Liver (tissue), 8 donors: ENCODE measurements at regions not wholly inside any gene's neighbourhood (a gene's known extent, or its start where the extent isn't known, plus 50 kb on each side); places are given as distances from the start of the nearest gene placed in this dataset.

ENCODE experiments used
- DNase-seq: peaks from one replicate; pipeline ENCODE4 v3.0.0-alpha.2; 2017; ENCODE audit warnings: low spot score
- H3K27ac ChIP-seq, 2 donors: one replicate each; pipeline ENCODE4 v1.7.0; 2013; ENCODE audit warnings: inconsistent platforms in 2 of 2, low read length in 2 of 2, control low read depth in 1 of 2, low read depth in 1 of 2, mild to moderate bottlenecking in 1 of 2
- H3K27me3 ChIP-seq, 4 donors: one replicate each; pipeline versions ENCODE4 v1.6.1 to v1.7.0; 2013; ENCODE audit warnings: low read length in 3 of 4, inconsistent platforms in 1 of 4, mild to moderate bottlenecking in 1 of 4, moderate library complexity in 1 of 4; ENCODE audit not compliant: control insufficient read depth in 4 of 4, insufficient read depth in 4 of 4
- H3K36me3 ChIP-seq, 4 donors: one replicate each; pipeline versions ENCODE4 v1.6.1 to v1.7.0; 2013; ENCODE audit warnings: low read length in 3 of 4, mild to moderate bottlenecking in 3 of 4, low read depth in 1 of 4, moderate library complexity in 1 of 4; ENCODE audit not compliant: control insufficient read depth in 4 of 4, insufficient read depth in 3 of 4
- H3K4me1 ChIP-seq, 4 donors: one replicate each; pipeline versions ENCODE4 v1.6.1 to v1.7.0; 2013; ENCODE audit warnings: low read length in 3 of 4, mild to moderate bottlenecking in 3 of 4, moderate library complexity in 1 of 4; ENCODE audit not compliant: control insufficient read depth in 4 of 4, insufficient read depth in 4 of 4
- H3K4me3 ChIP-seq, 3 donors: one replicate each; pipeline versions ENCODE4 v1.6.1 to v1.7.0; 2013; ENCODE audit warnings: low read length in 3 of 3, control low read depth in 1 of 3, low read depth in 1 of 3, mild to moderate bottlenecking in 1 of 3
- H3K9ac ChIP-seq, 2 donors: one replicate each; pipeline ENCODE4 v1.7.0; 2013; ENCODE audit warnings: low read length in 2 of 2, mild to moderate bottlenecking in 2 of 2, moderate library complexity in 2 of 2, control low read depth in 1 of 2, low read depth in 1 of 2
- H3K9me3 ChIP-seq, 4 donors: one replicate each; pipeline versions ENCODE4 v1.6.1 to v1.7.0; 2013; ENCODE audit warnings: low read length in 3 of 4; ENCODE audit not compliant: control insufficient read depth in 4 of 4
- EGR1 ChIP-seq, 2 donors: IDR thresholded peaks; 2 replicates each; pipeline ENCODE4 v1.6.1; 2016 to 2018; ENCODE audit warnings: antibody characterized with exemption in 2 of 2, low read depth in 2 of 2
- FOXA1 ChIP-seq: IDR thresholded peaks from 2 replicates; pipeline ENCODE4 v1.6.1; 2016; ENCODE audit warnings: antibody characterized with exemption
- GABPA ChIP-seq, 2 donors: IDR thresholded peaks in 1 of 2; conservative IDR thresholded peaks in 1 of 2; 2 replicates each; pipeline ENCODE4 v1.6.1; 2016; ENCODE audit warnings: antibody characterized with exemption in 2 of 2, mild to moderate bottlenecking in 1 of 2, moderate library complexity in 1 of 2
- HNF4G ChIP-seq: IDR thresholded peaks from 2 replicates; pipeline ENCODE4 v1.6.1; 2016; ENCODE audit warnings: antibody characterized with exemption
- JUND ChIP-seq, 2 donors: IDR thresholded peaks; 2 replicates each; pipeline ENCODE4 v1.6.1; 2016; ENCODE audit warnings: antibody characterized with exemption in 2 of 2
- NR2F2 ChIP-seq: IDR thresholded peaks from 2 replicates; pipeline ENCODE4 v1.6.1; 2016; ENCODE audit warnings: antibody characterized with exemption
- SP1 ChIP-seq: IDR thresholded peaks from 2 replicates; pipeline ENCODE4 v1.6.1; 2018; ENCODE audit warnings: antibody characterized with exemption, mild to moderate bottlenecking
- TAF1 ChIP-seq: conservative IDR thresholded peaks from 2 replicates; pipeline ENCODE4 v1.6.1; 2016; ENCODE audit warnings: antibody characterized with exemption, mild to moderate bottlenecking
- WGBS: extraction: QIAGEN DNeasy Blood & Tissue Kit; methylation state at CpG from one replicate; pipeline ENCODE4 v1.1.7; 2013; 5-methylcytosine and 5-hydroxymethylcytosine counted together
- TF ChIP-seq, protein P1 (sequence below): fragments of 150-350 bp; IDR thresholded peaks from 2 replicates; pipeline ENCODE4 v1.5.1; 2017; ENCODE audit warnings: improper control_type of control experiment, low read depth, low read length; ENCODE audit not compliant: missing input control
- TF ChIP-seq, protein P2 (sequence below): IDR thresholded peaks from 2 replicates; pipeline ENCODE4 v1.6.1; 2016; ENCODE audit warnings: antibody characterized with exemption
- TF ChIP-seq, protein P3 (sequence below): IDR thresholded peaks from 2 replicates; pipeline ENCODE4 v1.6.1; 2016; ENCODE audit warnings: antibody characterized with exemption
- donor health status: healthy.
- donor health status: healthy.
- donor health status: healthy.
- donor health status: healthy.
- donor health status: healthy.

- Histone ChIP-seq H3K4me3 (no peak overlapping the region), H3K9ac (no peak overlapping the region), H3K27ac (no peak overlapping the region), H3K9me3 (no peaks in the 10 kb centered on the region), H3K36me3 (no peaks in the 10 kb centered on the region), H3K27me3 (no peaks in the 10 kb centered on the region), H3K4me1 (no peaks in the 10 kb centered on the region)
- 74% methylated on average over 2 of the region's 2 CpGs for WGBS
- no peak for TF ChIP-seq FOXA1
- TF ChIP-seq EGR1 (IDR thresholded peaks at IDR 0.05; ENCODE audit: low read depth in 2 of 2): no peak
- no peak for DNase-seq
Observed at GRCh38 chr10:57925045-57925444, 342.6 kb downstream of the IPMK start.

DNA sequence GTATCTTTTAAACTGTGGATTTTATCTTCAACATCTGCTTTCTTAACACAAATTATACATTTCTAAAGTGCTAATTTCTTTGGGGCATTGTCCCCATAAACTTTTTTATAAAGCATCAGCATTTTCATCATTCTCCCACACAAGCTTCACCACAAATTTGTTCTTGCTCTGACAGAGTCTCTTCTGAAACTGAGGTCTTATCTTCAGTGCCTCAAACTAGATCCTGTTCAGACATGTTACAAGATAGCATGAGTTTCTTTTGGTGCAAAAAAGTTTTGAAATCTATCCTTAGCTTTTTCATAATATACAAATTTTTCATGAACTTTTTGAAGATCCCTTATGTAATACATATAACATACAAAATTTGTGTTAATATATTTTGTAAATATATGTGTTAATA, 346.6 kb downstream of the IPMK start:
- Histone ChIP-seq H3K4me1 (no peaks in the 10 kb centered on the region), H3K27me3 (no peaks in the 10 kb centered on the region)

DNA sequence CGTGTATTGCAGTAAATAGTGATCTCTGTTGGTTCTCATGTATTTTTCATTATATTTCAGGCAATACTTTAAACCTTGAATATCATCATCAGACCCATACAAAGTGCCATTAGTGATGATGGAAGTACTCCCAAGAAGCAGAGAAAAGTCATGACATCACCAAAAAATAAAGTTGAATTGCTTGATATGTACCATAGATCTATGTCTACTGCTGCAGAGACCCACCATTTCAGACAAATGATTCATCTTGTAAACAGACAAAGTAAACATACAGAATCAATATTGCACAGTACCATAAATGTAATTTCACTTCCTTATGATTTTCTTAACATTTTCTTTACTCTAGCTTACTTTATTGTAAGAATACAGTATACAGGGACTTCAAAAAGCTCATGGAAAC, 347.8 kb downstream of the IPMK start:
- TF ChIP-seq SP1: no peak
- TF ChIP-seq JUND (IDR thresholded peaks at IDR 0.05): no peak
- TF ChIP-seq GABPA (IDR thresholded peaks at IDR 0.05 in 1 of 2, conservative IDR thresholded peaks at IDR 0.05 in 1 of 2): no peak
- no peak for TF ChIP-seq FOXA1
- TF ChIP-seq NR2F2: no peak
- TF ChIP-seq, protein P1, sequence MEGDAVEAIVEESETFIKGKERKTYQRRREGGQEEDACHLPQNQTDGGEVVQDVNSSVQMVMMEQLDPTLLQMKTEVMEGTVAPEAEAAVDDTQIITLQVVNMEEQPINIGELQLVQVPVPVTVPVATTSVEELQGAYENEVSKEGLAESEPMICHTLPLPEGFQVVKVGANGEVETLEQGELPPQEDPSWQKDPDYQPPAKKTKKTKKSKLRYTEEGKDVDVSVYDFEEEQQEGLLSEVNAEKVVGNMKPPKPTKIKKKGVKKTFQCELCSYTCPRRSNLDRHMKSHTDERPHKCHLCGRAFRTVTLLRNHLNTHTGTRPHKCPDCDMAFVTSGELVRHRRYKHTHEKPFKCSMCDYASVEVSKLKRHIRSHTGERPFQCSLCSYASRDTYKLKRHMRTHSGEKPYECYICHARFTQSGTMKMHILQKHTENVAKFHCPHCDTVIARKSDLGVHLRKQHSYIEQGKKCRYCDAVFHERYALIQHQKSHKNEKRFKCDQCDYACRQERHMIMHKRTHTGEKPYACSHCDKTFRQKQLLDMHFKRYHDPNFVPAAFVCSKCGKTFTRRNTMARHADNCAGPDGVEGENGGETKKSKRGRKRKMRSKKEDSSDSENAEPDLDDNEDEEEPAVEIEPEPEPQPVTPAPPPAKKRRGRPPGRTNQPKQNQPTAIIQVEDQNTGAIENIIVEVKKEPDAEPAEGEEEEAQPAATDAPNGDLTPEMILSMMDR: no peak
- DNase-seq: no peak
- no peak overlapping the region for H3K9ac ChIP-seq
- H3K27me3 ChIP-seq: no peaks in the 10 kb centered on the region
- H3K36me3 ChIP-seq: no peaks in the 10 kb centered on the region
- H3K4me3 ChIP-seq: no peak overlapping the region
- 73% methylated on average over 1 of the region's 1 CpG for WGBS
- no peaks in the 10 kb centered on the region for H3K9me3 ChIP-seq
- no peak overlapping the region for H3K27ac ChIP-seq
- no peaks in the 10 kb centered on the region for H3K4me1 ChIP-seq

More for the DNA sequence above, 346.6 kb downstream of the IPMK start:
- no peak overlapping the region for H3K9ac ChIP-seq
- no peak overlapping the region for H3K4me3 ChIP-seq
- DNase-seq: no peak
- H3K9me3 ChIP-seq: no peaks in the 10 kb centered on the region
- no peaks in the 10 kb centered on the region for H3K36me3 ChIP-seq
- TF ChIP-seq HNF4G (no peak), TAF1 (no peak)
- TF ChIP-seq, protein P2, sequence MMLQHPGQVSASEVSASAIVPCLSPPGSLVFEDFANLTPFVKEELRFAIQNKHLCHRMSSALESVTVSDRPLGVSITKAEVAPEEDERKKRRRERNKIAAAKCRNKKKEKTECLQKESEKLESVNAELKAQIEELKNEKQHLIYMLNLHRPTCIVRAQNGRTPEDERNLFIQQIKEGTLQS: no peak
- TF ChIP-seq, protein P3, sequence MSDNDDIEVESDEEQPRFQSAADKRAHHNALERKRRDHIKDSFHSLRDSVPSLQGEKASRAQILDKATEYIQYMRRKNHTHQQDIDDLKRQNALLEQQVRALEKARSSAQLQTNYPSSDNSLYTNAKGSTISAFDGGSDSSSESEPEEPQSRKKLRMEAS: no peak
- TF ChIP-seq, protein P1: no peak
- no peak overlapping the region for H3K27ac ChIP-seq
